Fibroblast of lung (primary cell): ENCODE measurements at regions not wholly inside any gene's neighbourhood (a gene's known extent, or its start where the extent isn't known, plus 50 kb on each side); places are given as distances from the start of the nearest gene placed in this dataset.

Experiments
- EZH2 ChIP-seq: IDR thresholded peaks from 2 replicates; pipeline ENCODE4 v1.5.1; 2012; ENCODE audit warnings: low read length, control low read depth, mild to moderate bottlenecking; ENCODE audit errors: missing control alignments
- TF ChIP-seq, protein P1 (sequence below), 2 donors: IDR thresholded peaks in 1 of 2; conservative IDR thresholded peaks in 1 of 2; 1 replicate in 1 of 2; 2 replicates in 1 of 2; pipeline ENCODE4 v1.5.1; 2011 to 2012; ENCODE audit warnings: low read length in 2 of 2, control low read depth in 1 of 2, inconsistent platforms in 1 of 2, low read depth in 1 of 2, mild to moderate bottlenecking in 1 of 2

DNA sequence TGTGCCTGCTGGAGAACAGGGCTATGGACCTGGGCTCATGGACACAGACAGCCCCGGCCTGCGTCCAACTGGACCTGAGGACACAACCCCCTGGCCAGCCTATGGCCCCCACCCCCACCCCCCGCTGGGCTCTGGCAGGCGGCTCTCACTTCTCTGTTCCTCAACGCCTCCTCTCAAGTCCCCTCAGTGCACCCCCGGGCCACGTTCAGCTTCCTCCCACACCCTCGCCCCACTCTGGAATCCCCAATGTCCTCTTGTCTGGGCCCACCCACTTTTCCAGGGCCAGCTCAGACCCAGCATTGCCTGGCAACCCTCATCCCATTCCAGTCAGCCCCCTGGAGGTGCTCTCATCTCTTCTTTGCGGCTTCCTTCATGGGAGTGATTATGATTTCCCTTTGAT, 130.2 kb upstream of the SPACA7 start:
- TF ChIP-seq, protein P1, sequence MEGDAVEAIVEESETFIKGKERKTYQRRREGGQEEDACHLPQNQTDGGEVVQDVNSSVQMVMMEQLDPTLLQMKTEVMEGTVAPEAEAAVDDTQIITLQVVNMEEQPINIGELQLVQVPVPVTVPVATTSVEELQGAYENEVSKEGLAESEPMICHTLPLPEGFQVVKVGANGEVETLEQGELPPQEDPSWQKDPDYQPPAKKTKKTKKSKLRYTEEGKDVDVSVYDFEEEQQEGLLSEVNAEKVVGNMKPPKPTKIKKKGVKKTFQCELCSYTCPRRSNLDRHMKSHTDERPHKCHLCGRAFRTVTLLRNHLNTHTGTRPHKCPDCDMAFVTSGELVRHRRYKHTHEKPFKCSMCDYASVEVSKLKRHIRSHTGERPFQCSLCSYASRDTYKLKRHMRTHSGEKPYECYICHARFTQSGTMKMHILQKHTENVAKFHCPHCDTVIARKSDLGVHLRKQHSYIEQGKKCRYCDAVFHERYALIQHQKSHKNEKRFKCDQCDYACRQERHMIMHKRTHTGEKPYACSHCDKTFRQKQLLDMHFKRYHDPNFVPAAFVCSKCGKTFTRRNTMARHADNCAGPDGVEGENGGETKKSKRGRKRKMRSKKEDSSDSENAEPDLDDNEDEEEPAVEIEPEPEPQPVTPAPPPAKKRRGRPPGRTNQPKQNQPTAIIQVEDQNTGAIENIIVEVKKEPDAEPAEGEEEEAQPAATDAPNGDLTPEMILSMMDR (conservative IDR thresholded peaks at IDR 0.05 in 1 of 2, IDR thresholded peaks at IDR 0.05 in 1 of 2; ENCODE audit: low read depth in 1 of 2, low read length in 2 of 2): no peak
- no peak for TF ChIP-seq EZH2
